ENCODE measurements at regions not wholly inside any gene's neighbourhood (a gene's known extent, or its start where the extent isn't known, plus 50 kb on each side); places are given as distances from the start of the nearest gene placed in this dataset.

DNA sequence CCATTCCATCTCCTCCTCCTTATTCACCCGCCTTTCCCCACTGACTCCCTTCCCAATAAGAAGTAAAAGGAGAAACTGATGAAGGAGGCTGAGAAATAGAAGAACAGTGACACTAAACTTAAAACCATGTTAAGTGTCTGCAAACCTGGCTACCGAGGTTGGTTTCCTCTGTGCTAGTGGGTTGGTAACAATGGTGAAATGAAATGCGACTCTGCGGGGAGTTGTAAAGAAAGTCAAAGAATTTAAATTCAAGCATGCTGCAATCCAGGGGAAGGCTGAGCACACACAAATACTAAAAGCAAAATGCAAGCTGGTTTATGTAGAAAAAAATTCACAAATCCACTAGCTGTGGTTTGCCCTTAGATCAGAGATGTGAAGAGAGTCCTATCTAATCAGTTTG, 155.2 kb upstream of the PDE10A start:
- no peak overlapping the region for H3K27ac Mint-ChIP-seq
- H3K4me1 Mint-ChIP-seq (ENCODE audit: low read depth), result peaks cover 2% of the 10 kb centered on the region
- no peak for DNase-seq (ENCODE audit: low spot score, unreplicated experiment)
- peaks cover 49% of the 10 kb centered on the region for H3K27me3 Mint-ChIP-seq
- H3K9me3 Mint-ChIP-seq (ENCODE audit: low read depth), result no peaks in the 10 kb centered on the region
- TF ChIP-seq, protein P1, sequence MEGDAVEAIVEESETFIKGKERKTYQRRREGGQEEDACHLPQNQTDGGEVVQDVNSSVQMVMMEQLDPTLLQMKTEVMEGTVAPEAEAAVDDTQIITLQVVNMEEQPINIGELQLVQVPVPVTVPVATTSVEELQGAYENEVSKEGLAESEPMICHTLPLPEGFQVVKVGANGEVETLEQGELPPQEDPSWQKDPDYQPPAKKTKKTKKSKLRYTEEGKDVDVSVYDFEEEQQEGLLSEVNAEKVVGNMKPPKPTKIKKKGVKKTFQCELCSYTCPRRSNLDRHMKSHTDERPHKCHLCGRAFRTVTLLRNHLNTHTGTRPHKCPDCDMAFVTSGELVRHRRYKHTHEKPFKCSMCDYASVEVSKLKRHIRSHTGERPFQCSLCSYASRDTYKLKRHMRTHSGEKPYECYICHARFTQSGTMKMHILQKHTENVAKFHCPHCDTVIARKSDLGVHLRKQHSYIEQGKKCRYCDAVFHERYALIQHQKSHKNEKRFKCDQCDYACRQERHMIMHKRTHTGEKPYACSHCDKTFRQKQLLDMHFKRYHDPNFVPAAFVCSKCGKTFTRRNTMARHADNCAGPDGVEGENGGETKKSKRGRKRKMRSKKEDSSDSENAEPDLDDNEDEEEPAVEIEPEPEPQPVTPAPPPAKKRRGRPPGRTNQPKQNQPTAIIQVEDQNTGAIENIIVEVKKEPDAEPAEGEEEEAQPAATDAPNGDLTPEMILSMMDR (IDR thresholded peaks at IDR 0.05; ENCODE audit: unreplicated experiment), result no peak
- H3K36me3 Mint-ChIP-seq (ENCODE audit: insufficient read depth), result no peaks in the 10 kb centered on the region
- no peak overlapping the region for H3K4me3 Mint-ChIP-seq (ENCODE audit: low read depth)

DNA sequence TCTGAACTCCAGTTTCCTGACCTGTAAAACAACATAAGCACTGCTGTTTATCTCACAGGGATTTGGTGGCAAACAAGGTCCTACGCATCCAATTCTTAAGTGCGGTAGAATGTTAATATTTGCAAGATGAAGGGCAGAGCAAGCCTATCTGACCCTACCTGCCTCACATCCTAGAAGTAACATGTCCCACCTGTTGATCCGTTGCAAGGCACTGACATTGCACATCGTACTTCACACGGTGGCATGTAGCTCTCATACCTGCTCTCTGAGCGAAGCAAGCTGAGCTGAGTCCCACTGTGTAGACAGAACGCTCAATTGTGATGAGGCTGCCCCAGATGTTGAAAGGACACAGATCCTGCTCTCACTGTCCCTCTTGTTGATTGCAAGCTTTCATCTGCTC, 154.7 kb upstream of the PDE10A start:
- H3K36me3 Mint-ChIP-seq (ENCODE audit: insufficient read depth), result no peaks in the 10 kb centered on the region
- no peak for DNase-seq (ENCODE audit: low spot score, unreplicated experiment)
- H3K27ac Mint-ChIP-seq, result no peak overlapping the region
- TF ChIP-seq, protein P1 (IDR thresholded peaks at IDR 0.05; ENCODE audit: unreplicated experiment), result no peak
- peaks cover 52% of the 10 kb centered on the region for H3K27me3 Mint-ChIP-seq
- H3K4me1 Mint-ChIP-seq (ENCODE audit: low read depth), result peaks cover 2% of the 10 kb centered on the region
- no peak overlapping the region for H3K4me3 Mint-ChIP-seq (ENCODE audit: low read depth)
- no peaks in the 10 kb centered on the region for H3K9me3 Mint-ChIP-seq (ENCODE audit: low read depth)

DNA sequence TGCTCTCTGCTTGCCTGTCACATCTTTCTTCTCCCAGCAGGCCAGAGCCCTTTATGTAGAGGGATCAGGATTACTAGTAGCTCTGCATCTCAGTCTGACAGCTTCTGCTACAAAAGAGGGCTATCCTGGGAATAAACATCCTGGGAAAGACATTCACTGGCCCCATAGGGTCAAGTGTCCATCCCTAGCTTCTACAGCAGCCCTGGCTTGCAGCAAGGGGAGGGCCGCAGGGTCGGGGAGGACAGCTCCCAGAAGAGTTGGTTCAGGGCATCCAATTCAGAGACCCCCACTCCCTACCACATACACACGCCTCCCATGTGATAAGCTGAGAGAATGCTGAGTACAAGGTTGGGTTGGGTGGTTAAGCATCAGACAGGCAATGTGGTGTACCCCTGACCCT, 154.1 kb upstream of the PDE10A start:
- H3K27ac Mint-ChIP-seq, result no peak overlapping the region
- H3K4me1 Mint-ChIP-seq (ENCODE audit: low read depth), result peaks cover 2% of the 10 kb centered on the region
- H3K9me3 Mint-ChIP-seq (ENCODE audit: low read depth), result no peaks in the 10 kb centered on the region
- no peak overlapping the region for H3K4me3 Mint-ChIP-seq (ENCODE audit: low read depth)
- H3K36me3 Mint-ChIP-seq (ENCODE audit: insufficient read depth), result no peaks in the 10 kb centered on the region
- TF ChIP-seq, protein P1 (IDR thresholded peaks at IDR 0.05; ENCODE audit: unreplicated experiment), result no peak
- peaks cover 52% of the 10 kb centered on the region for H3K27me3 Mint-ChIP-seq
- no peak for DNase-seq (ENCODE audit: low spot score, unreplicated experiment)

DNA sequence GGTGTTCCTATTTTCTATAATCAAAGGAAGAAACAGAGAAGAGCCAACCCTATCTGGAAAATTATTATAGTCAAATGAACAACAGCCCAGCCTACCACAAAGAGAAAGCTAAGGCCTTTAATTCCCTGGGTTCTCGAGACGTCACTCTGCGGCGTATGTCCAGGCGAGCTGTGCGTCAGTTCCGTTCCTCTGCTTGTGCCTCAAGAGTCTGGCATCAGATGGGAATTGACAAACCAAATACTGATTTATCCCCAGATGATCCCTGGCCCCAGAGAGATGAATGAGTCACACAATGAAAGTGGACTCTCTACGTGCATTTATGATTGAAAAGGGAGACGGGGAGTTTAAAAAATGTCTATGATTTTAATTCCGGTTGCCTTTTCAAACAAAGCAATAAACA, 151.6 kb upstream of the PDE10A start:
- Mint-ChIP-seq H3K9me3 (ENCODE audit: low read depth) (no peaks in the 10 kb centered on the region), H3K27ac (no peak overlapping the region), H3K27me3 (peaks cover 50% of the 10 kb centered on the region), H3K4me3 (ENCODE audit: low read depth) (no peak overlapping the region), H3K4me1 (ENCODE audit: low read depth) (no peaks in the 10 kb centered on the region), H3K36me3 (ENCODE audit: insufficient read depth) (no peaks in the 10 kb centered on the region)
- TF ChIP-seq, protein P1 (IDR thresholded peaks at IDR 0.05; ENCODE audit: unreplicated experiment), result no peak
- no peak for DNase-seq (ENCODE audit: low spot score, unreplicated experiment)

DNA sequence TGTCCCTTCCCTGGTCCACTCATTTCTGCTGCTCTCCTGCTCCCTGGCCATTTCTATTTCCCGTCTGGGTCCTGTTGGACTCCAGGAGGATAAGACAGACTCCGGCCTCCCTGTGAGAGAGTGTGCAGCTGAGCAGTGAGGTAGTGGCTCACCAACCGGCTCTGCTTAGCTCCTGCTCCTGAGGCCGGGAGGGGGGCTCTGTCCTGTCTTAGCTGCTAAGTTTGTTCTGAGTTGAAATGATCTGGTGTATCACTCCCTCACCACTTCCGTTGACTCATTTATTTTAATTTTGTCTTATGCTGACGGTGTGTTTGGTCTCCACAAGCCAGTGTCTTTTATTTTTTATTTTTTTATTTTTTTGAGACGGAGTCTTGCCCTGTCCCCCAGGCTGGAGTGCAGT, 148.5 kb upstream of the PDE10A start:
- DNase-seq (ENCODE audit: low spot score, unreplicated experiment), result no peak
- Mint-ChIP-seq H3K9me3 (ENCODE audit: low read depth) (no peaks in the 10 kb centered on the region), H3K4me1 (ENCODE audit: low read depth) (no peaks in the 10 kb centered on the region), H3K27ac (no peak overlapping the region), H3K27me3 (peaks cover 56% of the 10 kb centered on the region), H3K36me3 (ENCODE audit: insufficient read depth) (no peaks in the 10 kb centered on the region), H3K4me3 (ENCODE audit: low read depth) (no peak overlapping the region)
- TF ChIP-seq, protein P1 (IDR thresholded peaks at IDR 0.05; ENCODE audit: unreplicated experiment), result no peak
